ENCODE measurements at regions not wholly inside any gene's neighbourhood (a gene's known extent, or its start where the extent isn't known, plus 50 kb on each side); places are given as distances from the start of the nearest gene placed in this dataset.

GRCh38 chr9:95783426-95783975 lies 92.0 kb upstream of the ERCC6L2 start (continued):
- TF ChIP-seq FIP1L1 (IDR thresholded peaks at IDR 0.05; ENCODE audit: borderline replicate concordance, insufficient read depth, low read depth, low read length) (no peak), ZNF414 (CRISPR knock-in tag; IDR thresholded peaks at IDR 0.05) (no peak), ZNF317 (CRISPR knock-in tag; IDR thresholded peaks at IDR 0.05) (no peak), ZBTB1 (CRISPR knock-in tag; IDR thresholded peaks at IDR 0.05; ENCODE audit: borderline replicate concordance) (no peak), FUBP1 (CRISPR knock-in tag; IDR thresholded peaks at IDR 0.05; ENCODE audit: borderline replicate concordance) (no peak), ZNF510 (CRISPR knock-in tag; IDR thresholded peaks at IDR 0.05; ENCODE audit: low read depth) (no peak), HIC2 (CRISPR knock-in tag; IDR thresholded peaks at IDR 0.05; ENCODE audit: low read depth) (no peak), KLF13 (CRISPR knock-in tag; IDR thresholded peaks at IDR 0.05) (no peak), ELF1 (CRISPR knock-in tag; IDR thresholded peaks at IDR 0.05) (peak; percentile 33; the same call in 1 of the 2 replicates), JARID2 (CRISPR knock-in tag; IDR thresholded peaks at IDR 0.05; ENCODE audit: insufficient replicate concordance) (no peak), SALL1 (CRISPR knock-in tag; IDR thresholded peaks at IDR 0.05) (peak; percentile 27; the same call in 1 of the 2 replicates), PHF8 (CRISPR knock-in tag; IDR thresholded peaks at IDR 0.05) (no peak), ZNF512B (CRISPR knock-in tag; IDR thresholded peaks at IDR 0.05; ENCODE audit: borderline replicate concordance) (no peak), HNF4A (CRISPR knock-in tag; IDR thresholded peaks at IDR 0.05) (peak; percentile 79), ISX (CRISPR knock-in tag; conservative IDR thresholded peaks at IDR 0.05) (no peak), ZNF703 (CRISPR knock-in tag; IDR thresholded peaks at IDR 0.05; ENCODE audit: borderline replicate concordance) (no peak), ZNF12 (CRISPR knock-in tag; IDR thresholded peaks at IDR 0.05) (no peak), BATF2 (CRISPR knock-in tag; IDR thresholded peaks at IDR 0.05) (no peak), MAFG (CRISPR knock-in tag; IDR thresholded peaks at IDR 0.05) (no peak), DR1 (CRISPR knock-in tag; IDR thresholded peaks at IDR 0.05) (no peak), TOPORS (CRISPR knock-in tag; IDR thresholded peaks at IDR 0.05) (no peak), TP53 (CRISPR knock-in tag; conservative IDR thresholded peaks at IDR 0.05) (no peak)

Data from HepG2 (cell line).